Spleen (tissue), 11 donors: ENCODE measurements at regions not wholly inside any gene's neighbourhood (a gene's known extent, or its start where the extent isn't known, plus 50 kb on each side); places are given as distances from the start of the nearest gene placed in this dataset.

Experiments used
- DNase-seq: peaks from one replicate; pipeline ENCODE4 v3.0.0-alpha.2; 2020
- H3K27ac ChIP-seq, 8 donors: fragments of 200-600 bp; sonication (generic) in 7 of 8; 1 replicate in 4 of 8; 2 replicates in 4 of 8; pipeline versions ENCODE4 v1.5.0 to v1.8.0; 2016 to 2021; ENCODE audit warnings: inconsistent platforms in 4 of 8, mild to moderate bottlenecking in 4 of 8, moderate library complexity in 1 of 8
- H3K27me3 ChIP-seq, 7 donors: fragments of 200-600 bp; sonication (generic) in 6 of 7; replicated peaks in 1 of 7; 1 replicate in 4 of 7; 2 replicates in 3 of 7; pipeline versions ENCODE4 v1.5.0 to v1.8.0; 2016 to 2021; ENCODE audit warnings: inconsistent platforms in 3 of 7, mild to moderate bottlenecking in 1 of 7
- H3K36me3 ChIP-seq, 6 donors: fragments of 200-600 bp; sonication (generic) in 5 of 6; 1 replicate in 4 of 6; 2 replicates in 2 of 6; pipeline versions ENCODE4 v1.5.0 to v1.8.0; 2016 to 2021; ENCODE audit warnings: inconsistent platforms in 2 of 6
- H3K4me1 ChIP-seq, 6 donors: fragments of 200-600 bp; sonication (generic) in 5 of 6; 1 replicate in 3 of 6; 2 replicates in 3 of 6; pipeline versions ENCODE4 v1.5.0 to v1.8.0; 2016 to 2021; ENCODE audit warnings: inconsistent platforms in 3 of 6
- H3K4me3 ChIP-seq, 8 donors: fragments of 200-600 bp; sonication (generic) in 7 of 8; 1 replicate in 4 of 8; 2 replicates in 4 of 8; pipeline versions ENCODE4 v1.5.0 to v1.8.0; 2016 to 2021; ENCODE audit warnings: inconsistent platforms in 4 of 8, mild to moderate bottlenecking in 4 of 8, moderate library complexity in 2 of 8
- H3K9me3 ChIP-seq, 8 donors: fragments of 200-600 bp; sonication (generic) in 7 of 8; 1 replicate in 4 of 8; 2 replicates in 4 of 8; pipeline versions ENCODE4 v1.5.0 to v1.8.0; 2016 to 2021; ENCODE audit warnings: inconsistent platforms in 4 of 8
- CTCF ChIP-seq, 11 experiments: fragments of 200-600 bp in 7 of 11; fragments of 450-650 bp in 4 of 11; sonication (generic) in 4 of 11; IDR thresholded peaks in 8 of 11; conservative IDR thresholded peaks in 3 of 11; 1 replicate in 7 of 11; 2 replicates in 4 of 11; pipeline versions ENCODE4 v1.4.0 to v1.8.0; 2016 to 2021; ENCODE audit warnings: antibody characterized with exemption in 11 of 11, inconsistent platforms in 4 of 11, mild to moderate bottlenecking in 1 of 11
- POLR2A ChIP-seq, 3 donors: fragments of 450-650 bp; IDR thresholded peaks; one replicate each; pipeline ENCODE4 v1.5.1; 2017; ENCODE audit warnings: antibody characterized with exemption in 3 of 3, mild to moderate bottlenecking in 1 of 3
- POLR2AphosphoS5 ChIP-seq, 3 donors: sonication (generic); formaldehyde crosslinking; IDR thresholded peaks; one replicate each; pipeline ENCODE4 v1.5.1; 2017; ENCODE audit warnings: antibody characterized with exemption in 3 of 3
- WGBS, 5 donors: extraction: QIAGEN DNeasy Blood & Tissue Kit in 3 of 5; methylation state at CpG; one replicate each; pipeline versions ENCODE4 v1.1.5 to v1.1.7; 2013 to 2018; 5-methylcytosine and 5-hydroxymethylcytosine counted together
- intact Hi-C: fragments of 100-400 bp; cut with DNase I; formaldehyde crosslinking; loops from one replicate; pipeline ENCODE4 v1.15.0; 2023; ENCODE audit warnings: low total_unique reads
- donor health status: healthy with polysubstance abuse.
- donor health status: DM: no; HTN: no; CAD: no; lungs with moderate emphysema.
- donor health status: DM: no; HTN: no; CAD: no.
- donor health status: Bipolar disorder and iron deficiency.
- donor health status: healthy.
- donor health status: DM: no; HTN: no; CAD: no.
- donor health status: DM: yes; HTN: yes; CAD: no.

- TF ChIP-seq CTCF (IDR thresholded peaks at IDR 0.05 in 8 of 11, conservative IDR thresholded peaks at IDR 0.05 in 3 of 11) (no peak), POLR2A (IDR thresholded peaks at IDR 0.05) (no peak), POLR2AphosphoS5 (IDR thresholded peaks at IDR 0.05) (no peak)
- Histone ChIP-seq H3K4me3 (no peak overlapping the region), H3K4me1 (peaks cover 0 to 5% (median 0%) of the 10 kb centered on the region in 6 donors), H3K27me3 (no peaks in the 10 kb centered on the region), H3K27ac (no peak overlapping the region), H3K9me3 (no peaks in the 10 kb centered on the region), H3K36me3 (no peaks in the 10 kb centered on the region)
- WGBS, 5 donors, result 82 to 92% (median 88%) methylated on average over 7 of the region's 7 CpGs
- intact Hi-C loops, result no loop called here
- DNase-seq, result no peak
Observed at GRCh38 chr4:17283251-17283650, 228.6 kb downstream of the QDPR start.

DNA sequence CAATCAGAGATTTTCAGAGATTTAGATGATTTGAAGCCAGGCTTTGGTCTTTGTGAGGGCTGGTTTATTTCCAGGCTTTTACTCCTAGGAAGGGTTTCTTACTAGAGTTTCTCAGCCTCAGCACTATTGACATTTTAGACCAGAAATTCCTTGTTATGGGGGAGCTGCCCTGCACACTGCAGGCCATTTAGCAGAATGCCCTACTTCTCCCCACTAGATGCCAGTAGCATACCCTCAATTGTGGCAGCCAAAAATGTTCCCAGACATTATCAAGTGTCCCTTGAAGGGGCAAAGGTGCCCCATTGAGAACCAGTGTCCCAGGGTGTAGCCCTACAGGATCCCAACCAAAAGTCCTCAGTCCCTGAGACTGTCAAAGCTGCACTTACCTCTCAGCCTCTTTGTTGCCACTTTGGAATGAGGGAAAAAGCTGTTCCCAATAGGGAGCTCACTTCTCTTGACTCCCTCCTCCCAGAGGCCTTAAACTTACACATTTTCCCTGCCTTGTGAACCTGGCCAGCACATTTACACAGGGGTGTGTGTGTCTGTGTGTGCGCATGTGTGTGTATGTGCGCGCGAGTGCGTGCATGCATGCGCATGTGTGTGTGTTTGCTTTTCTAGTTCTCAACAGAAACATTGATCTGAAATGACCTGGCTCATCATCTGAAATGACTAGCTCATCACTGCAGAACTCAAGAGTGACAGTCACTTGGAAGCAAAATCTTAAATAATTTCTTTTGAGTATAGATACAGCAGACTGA lies 231.4 kb downstream of the QDPR start:
- Histone ChIP-seq H3K27ac (no peak overlapping the region), H3K4me3 (no peak overlapping the region), H3K9me3 (no peaks in the 10 kb centered on the region), H3K4me1 (peaks cover 0 to 5% (median 0%) of the 10 kb centered on the region in 6 donors), H3K27me3 (no peaks in the 10 kb centered on the region), H3K36me3 (no peaks in the 10 kb centered on the region)
- intact Hi-C loops, result no loop called here
- no peak for TF ChIP-seq POLR2AphosphoS5 (IDR thresholded peaks at IDR 0.05)
- no peak for TF ChIP-seq POLR2A (IDR thresholded peaks at IDR 0.05)
- TF ChIP-seq CTCF (IDR thresholded peaks at IDR 0.05 in 8 of 11, conservative IDR thresholded peaks at IDR 0.05 in 3 of 11), result no peak
- no peak for DNase-seq
- 86 to 99% (median 96%) methylated on average over 6 of the region's 6 CpGs for whole genome bisulfite sequencing, 5 donors

DNA sequence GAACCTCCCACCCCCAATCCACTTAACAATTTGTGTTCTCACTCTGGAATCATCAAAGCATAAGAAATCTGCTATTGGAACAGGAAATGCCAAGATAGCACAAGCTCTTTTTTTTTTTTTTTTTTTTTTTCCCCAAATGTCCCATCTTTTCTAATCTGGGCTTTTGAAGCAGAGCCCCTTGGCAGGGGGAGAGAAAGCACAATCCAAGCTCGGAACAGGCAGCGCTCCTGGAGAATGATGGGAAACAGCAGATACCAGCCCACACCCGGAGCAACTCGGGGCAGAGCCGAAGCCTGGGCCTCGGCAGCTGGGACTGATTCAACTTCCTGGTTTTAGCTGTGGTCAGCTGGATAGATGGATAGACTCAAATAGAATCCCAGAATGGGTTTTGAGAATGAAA lies 235.1 kb downstream of the QDPR start:
- no peak for DNase-seq
- no peak for TF ChIP-seq CTCF (IDR thresholded peaks at IDR 0.05 in 8 of 11, conservative IDR thresholded peaks at IDR 0.05 in 3 of 11)
- TF ChIP-seq POLR2AphosphoS5 (IDR thresholded peaks at IDR 0.05), result no peak
- TF ChIP-seq POLR2A (IDR thresholded peaks at IDR 0.05), result no peak
- no peaks in the 10 kb centered on the region for H3K27me3 ChIP-seq
- no peaks in the 10 kb centered on the region for H3K9me3 ChIP-seq
- no peaks in the 10 kb centered on the region for H3K36me3 ChIP-seq
- H3K4me1 ChIP-seq, result peaks cover 0 to 21% (median 10%) of the 10 kb centered on the region in 6 donors
- H3K27ac ChIP-seq, result peak overlapping the region in 4 of 8 donors; percentile 38 to 54 (median 42)
- 34 to 54% (median 46%) methylated on average over 6 of the region's 6 CpGs for WGBS, 5 donors
- no peak overlapping the region for H3K4me3 ChIP-seq
- intact Hi-C loops, result no loop called here

DNA sequence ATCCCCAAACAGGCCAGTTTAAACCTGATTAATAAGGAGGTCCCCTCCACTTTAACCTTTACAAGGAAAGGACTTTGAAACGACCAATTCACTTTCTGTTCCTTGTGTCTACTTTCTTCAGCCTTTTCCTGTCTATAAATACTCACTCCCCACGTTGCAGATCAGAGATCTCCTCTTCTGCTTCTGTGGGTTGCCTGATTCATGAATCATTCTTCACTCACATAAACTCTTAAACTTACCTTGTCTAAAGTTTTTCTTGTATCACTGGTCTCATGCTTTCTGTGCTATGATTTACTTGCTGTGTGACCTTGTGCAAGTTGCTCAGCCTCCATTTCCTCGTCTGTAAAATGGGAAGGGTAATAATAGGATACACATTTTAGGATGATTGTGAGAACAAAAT lies 236.1 kb downstream of the QDPR start:
- 40 to 47% (median 42%) methylated on average over 3 of the region's 3 CpGs for WGBS, 5 donors
- no peak overlapping the region for H3K4me3 ChIP-seq
- no peak overlapping the region for H3K27ac ChIP-seq
- no peak for TF ChIP-seq POLR2A (IDR thresholded peaks at IDR 0.05)
- no peak for TF ChIP-seq POLR2AphosphoS5 (IDR thresholded peaks at IDR 0.05)
- no peak for TF ChIP-seq CTCF (IDR thresholded peaks at IDR 0.05 in 8 of 11, conservative IDR thresholded peaks at IDR 0.05 in 3 of 11)
- H3K9me3 ChIP-seq, result no peaks in the 10 kb centered on the region
- intact Hi-C loops, result no loop called here
- H3K36me3 ChIP-seq, result no peaks in the 10 kb centered on the region
- DNase-seq, result no peak
- H3K27me3 ChIP-seq, result no peaks in the 10 kb centered on the region
- H3K4me1 ChIP-seq, result peaks cover 0 to 21% (median 10%) of the 10 kb centered on the region in 6 donors
